Calu3 (cell line): ENCODE measurements at regions not wholly inside any gene's neighbourhood (a gene's known extent, or its start where the extent isn't known, plus 50 kb on each side); places are given as distances from the start of the nearest gene placed in this dataset.
"Not testable (repeated sequence)": the region's sequence is repeated elsewhere in the genome, so short reads cannot be mapped to it uniquely, and the experiment has no call there.

Source experiments
- BruUV-seq: library from RNA; stranded (reverse); fragments of 400-500 nt; replicated peaks from 2 replicates; lab custom pipeline; 2021; lab: Mats Ljungman, UMichigan
- CTCF ChIA-PET: fragments of 300-600 bp; sonication (Branson Sonifier 250); formaldehyde crosslinking; loops from one replicate; lab custom pipeline; 2022; ENCODE audit warnings: antibody characterized with exemption; lab: Charles Lee
- DNase-seq: peaks from one replicate; pipeline ENCODE4 v3.0.0; 2022
- H3K27ac Mint-ChIP-seq: one replicate; pipeline ENCODE4 v1.8.0; 2022; ENCODE audit warnings: mixed read lengths; ENCODE audit not compliant: unreplicated experiment
- H3K27me3 Mint-ChIP-seq: one replicate; pipeline ENCODE4 v1.8.0; 2022; ENCODE audit warnings: mixed read lengths; ENCODE audit not compliant: unreplicated experiment
- H3K36me3 Mint-ChIP-seq: one replicate; pipeline ENCODE4 v1.8.0; 2022; ENCODE audit warnings: mild to moderate bottlenecking, moderate library complexity, mixed read lengths; ENCODE audit not compliant: insufficient read depth, unreplicated experiment
- H3K4me1 Mint-ChIP-seq: one replicate; pipeline ENCODE4 v1.8.0; 2022; ENCODE audit warnings: mild to moderate bottlenecking, low read depth, mixed read lengths; ENCODE audit not compliant: unreplicated experiment
- H3K4me3 Mint-ChIP-seq: one replicate; pipeline ENCODE4 v1.8.0; 2022; ENCODE audit warnings: mild to moderate bottlenecking, low read depth, moderate library complexity, mixed read lengths; ENCODE audit not compliant: unreplicated experiment
- H3K9me3 Mint-ChIP-seq: one replicate; pipeline ENCODE4 v1.8.0; 2022; ENCODE audit warnings: low read depth, mixed read lengths; ENCODE audit not compliant: unreplicated experiment
- CTCF ChIP-seq: fragments of 200-600 bp; IDR thresholded peaks from one replicate; pipeline ENCODE4 v1.8.0; 2022; ENCODE audit warnings: antibody characterized with exemption; ENCODE audit not compliant: unreplicated experiment
- intact Hi-C: fragments of 100-400 bp; cut with micrococcal nuclease; formaldehyde crosslinking; loops from one replicate; pipeline ENCODE4 v1.10.0; 2022; ENCODE audit not compliant: unreplicated experiment

- BruUV-seq, result no TSS peak
- no peak for DNase-seq
- intact Hi-C loops, result no loop called here
- Mint-ChIP-seq H3K4me1 (no peaks in the 10 kb centered on the region), H3K9me3 (no peaks in the 10 kb centered on the region), H3K27ac (no peak overlapping the region), H3K27me3 (no peaks in the 10 kb centered on the region), H3K4me3 (no peak overlapping the region), H3K36me3 (no peaks in the 10 kb centered on the region)
- CTCF ChIA-PET, result no interaction called here
- no peak for TF ChIP-seq CTCF
Measured at GRCh38 chr13:105841286-105841685, 694.2 kb downstream of the EFNB2 start.

- Mint-ChIP-seq H3K4me1 (no peaks in the 10 kb centered on the region), H3K27ac (no peak overlapping the region), H3K4me3 (no peak overlapping the region), H3K9me3 (no peaks in the 10 kb centered on the region), H3K27me3 (no peaks in the 10 kb centered on the region), H3K36me3 (no peaks in the 10 kb centered on the region)
- BruUV-seq, result no TSS peak
- TF ChIP-seq CTCF, result no peak
- CTCF ChIA-PET, result no interaction called here
- DNase-seq, result no peak
- intact Hi-C loops, result no loop called here
Measured at GRCh38 chr13:105838231-105838630, 697.2 kb downstream of the EFNB2 start.

GRCh38 chr13:105837295-105837694 is 698.2 kb downstream of the EFNB2 start:
- BruUV-seq, intact Hi-C loops, H3K27me3 Mint-ChIP-seq: not testable (repeated sequence)

GRCh38 chr13:105830821-105831220 is 704.6 kb downstream of the EFNB2 start:
- H3K36me3 Mint-ChIP-seq, result no peaks in the 10 kb centered on the region
- no TSS peak for BruUV-seq
- CTCF ChIA-PET, result no interaction called here
- H3K9me3 Mint-ChIP-seq, result peaks cover 2% of the 10 kb centered on the region
- DNase-seq, result no peak
- no peaks in the 10 kb centered on the region for H3K4me1 Mint-ChIP-seq
- TF ChIP-seq CTCF, result no peak
- intact Hi-C loops, result no loop called here
- H3K27me3 Mint-ChIP-seq, result no peaks in the 10 kb centered on the region
- no peak overlapping the region for H3K4me3 Mint-ChIP-seq
- H3K27ac Mint-ChIP-seq, result no peak overlapping the region

More at GRCh38 chr13:105837295-105837694, 698.2 kb downstream of the EFNB2 start:
- CTCF ChIA-PET, H3K4me3 Mint-ChIP-seq, H3K4me1 Mint-ChIP-seq, H3K9me3 Mint-ChIP-seq, H3K36me3 Mint-ChIP-seq, H3K27ac Mint-ChIP-seq, DNase-seq: not testable (repeated sequence)

- Mint-ChIP-seq H3K4me3 (no peak overlapping the region), H3K4me1 (no peaks in the 10 kb centered on the region), H3K27ac (no peak overlapping the region), H3K36me3 (no peaks in the 10 kb centered on the region), H3K27me3 (no peaks in the 10 kb centered on the region), H3K9me3 (no peaks in the 10 kb centered on the region)
- DNase-seq, result no peak
- BruUV-seq, result no TSS peak
- TF ChIP-seq CTCF, result no peak
- intact Hi-C loops, result no loop called here
- CTCF ChIA-PET, result no interaction called here
Measured at GRCh38 chr13:105827111-105827809, 708.2 kb downstream of the EFNB2 start.
